RPMI8226 (cell line): ENCODE measurements at regions not wholly inside any gene's neighbourhood (a gene's known extent, or its start where the extent isn't known, plus 50 kb on each side); places are given as distances from the start of the nearest gene placed in this dataset.

Experiments
- DNase-seq: peaks from one replicate; pipeline ENCODE4 v3.0.0-alpha.2; 2015

DNA sequence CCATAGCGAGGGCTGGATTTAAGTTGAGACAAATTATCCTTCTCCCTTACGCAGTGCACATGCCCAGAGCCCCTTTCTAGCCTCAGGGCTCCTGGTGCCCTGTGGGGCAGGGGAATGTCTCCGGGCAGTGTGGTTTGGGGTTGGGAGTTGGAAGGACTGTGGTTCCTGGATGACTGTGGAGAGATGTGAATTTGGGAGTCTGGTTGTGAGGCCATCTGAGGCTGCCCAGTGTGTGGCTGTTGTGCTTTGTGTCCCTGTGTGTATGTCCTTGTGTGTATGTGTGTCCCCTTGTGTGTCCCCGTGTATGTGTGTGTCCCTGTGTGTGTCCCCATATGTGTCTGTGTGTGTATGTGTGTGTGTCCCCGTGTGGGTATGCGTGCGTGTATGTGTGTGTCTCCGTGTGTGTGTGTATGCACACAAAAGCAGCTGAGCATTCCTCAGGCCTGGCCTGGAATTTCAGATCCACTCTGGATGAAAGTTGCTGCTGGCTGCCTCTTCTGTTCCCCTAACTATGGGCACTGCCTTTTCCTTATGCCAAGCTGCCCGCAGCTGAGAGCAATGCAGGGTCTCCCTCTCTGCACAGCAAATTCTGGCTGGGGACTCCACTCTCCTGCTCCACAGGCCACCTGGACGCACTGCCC, 65.4 kb downstream of the UBIAD1 start:
- DNase-seq = no peak

DNA sequence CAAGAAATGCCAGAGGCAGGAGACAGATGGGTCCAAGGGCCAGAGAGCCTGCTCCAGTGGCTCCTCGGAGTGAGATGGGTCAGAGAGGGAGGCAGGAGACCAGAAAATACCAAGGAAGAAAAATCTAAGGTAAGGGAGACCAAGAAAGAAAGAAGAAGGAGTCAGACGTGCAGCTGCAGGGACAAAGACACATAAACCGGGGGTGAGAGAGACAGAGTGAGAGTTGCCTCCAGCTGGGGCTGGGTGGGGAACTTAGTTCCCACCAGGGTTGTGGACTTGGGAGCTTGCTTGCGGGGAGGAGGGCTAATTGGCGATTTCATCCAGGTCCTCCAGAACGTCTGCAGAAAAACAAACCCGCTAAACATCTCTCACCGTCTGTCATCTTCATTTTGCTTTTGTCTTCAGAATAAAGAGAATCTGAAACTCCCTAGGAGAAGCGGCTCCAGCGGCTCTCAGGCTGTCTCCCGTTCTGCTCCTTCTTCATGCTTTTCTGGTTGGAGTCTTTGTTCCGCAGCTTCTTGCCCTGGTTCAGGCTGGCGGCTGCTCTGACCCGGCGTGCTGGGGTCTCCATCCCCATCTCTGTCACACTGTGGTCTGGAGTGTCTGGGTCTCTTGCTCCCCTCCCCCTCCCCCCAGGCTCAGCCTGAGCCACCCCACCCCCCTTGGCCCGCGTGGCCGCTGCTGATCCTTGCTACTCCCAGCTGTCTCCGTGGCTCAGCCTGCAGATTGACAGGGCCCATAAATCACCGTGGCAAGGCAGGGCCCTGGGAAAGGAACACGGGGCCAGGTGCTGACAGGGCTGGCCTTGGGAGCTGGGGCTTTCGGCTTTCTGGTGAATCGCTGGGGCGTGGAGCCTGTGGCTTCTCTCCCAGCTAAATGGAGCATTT, 66.6 kb downstream of the UBIAD1 start:
- peak; percentile 45 for DNase-seq

DNA sequence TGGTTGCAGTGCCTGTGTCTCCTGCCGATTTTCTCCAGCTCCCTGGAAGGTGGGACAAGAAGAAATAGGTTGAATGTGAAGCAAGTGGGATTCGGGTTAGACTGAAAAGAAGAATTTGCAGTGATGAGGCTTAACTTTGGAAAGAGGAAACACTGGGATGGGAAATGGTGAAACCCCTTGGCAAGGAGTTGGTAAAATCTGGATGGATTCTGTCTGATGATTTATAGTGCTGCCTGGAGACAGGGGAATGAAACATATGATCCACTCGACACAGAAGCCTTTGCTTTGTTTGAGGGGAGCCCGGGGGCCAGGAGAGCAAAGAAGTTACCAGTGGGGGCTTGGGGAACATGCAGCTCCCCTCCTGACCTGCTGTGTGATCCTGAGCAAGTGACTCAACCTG, 67.2 kb downstream of the UBIAD1 start:
- no peak for DNase-seq

DNA sequence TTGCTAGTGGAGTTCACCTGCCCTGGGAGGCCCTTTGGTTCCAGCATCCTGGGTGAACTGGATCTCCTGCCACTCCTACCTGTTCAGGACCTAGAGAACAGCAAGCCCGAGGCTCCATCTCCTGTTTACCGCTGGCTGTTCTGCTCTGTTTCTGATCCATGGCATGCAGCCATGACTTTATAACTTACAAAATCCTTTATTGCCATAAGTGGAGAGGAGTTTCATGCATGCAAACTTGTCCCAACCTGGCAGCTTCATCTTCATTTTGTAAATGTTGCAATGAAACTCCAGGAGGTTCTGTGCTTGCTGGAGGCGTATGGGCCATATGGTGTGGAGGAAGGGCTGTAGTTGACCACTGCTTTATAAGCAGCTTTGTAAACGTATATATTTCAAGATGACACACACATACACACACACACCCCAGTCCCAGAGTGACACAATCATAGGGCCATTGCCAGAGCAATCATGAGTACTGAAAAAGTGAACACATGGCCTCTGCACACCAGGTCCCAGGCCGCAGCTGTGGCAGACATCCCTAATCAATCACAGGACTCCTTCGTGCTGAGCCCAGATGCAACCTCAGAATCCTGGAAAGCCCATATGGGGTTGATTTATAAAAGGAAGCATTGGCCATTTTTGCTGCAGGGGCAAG, 69.0 kb downstream of the UBIAD1 start:
- no peak for DNase-seq

DNA sequence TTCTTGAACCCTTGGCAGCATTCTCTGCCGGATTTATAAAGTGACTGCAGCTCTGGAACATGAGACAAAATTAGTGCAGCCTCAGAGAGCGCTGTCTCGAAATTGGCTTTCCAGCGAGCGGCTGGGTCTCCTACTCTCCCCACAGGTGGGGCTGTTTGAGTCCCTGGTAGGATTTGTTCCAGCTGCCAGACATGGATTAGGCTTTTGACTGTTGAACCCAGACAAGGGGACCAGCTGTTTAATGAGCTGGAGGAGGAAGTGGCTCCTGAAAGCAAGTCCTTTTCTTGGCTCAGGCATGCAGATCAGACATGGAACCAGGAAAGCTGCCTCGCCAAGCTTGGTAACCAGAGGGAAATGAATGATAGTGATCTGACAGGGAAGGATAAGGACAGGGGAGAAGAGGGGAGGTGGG, 69.6 kb downstream of the UBIAD1 start:
- DNase-seq = no peak

DNA sequence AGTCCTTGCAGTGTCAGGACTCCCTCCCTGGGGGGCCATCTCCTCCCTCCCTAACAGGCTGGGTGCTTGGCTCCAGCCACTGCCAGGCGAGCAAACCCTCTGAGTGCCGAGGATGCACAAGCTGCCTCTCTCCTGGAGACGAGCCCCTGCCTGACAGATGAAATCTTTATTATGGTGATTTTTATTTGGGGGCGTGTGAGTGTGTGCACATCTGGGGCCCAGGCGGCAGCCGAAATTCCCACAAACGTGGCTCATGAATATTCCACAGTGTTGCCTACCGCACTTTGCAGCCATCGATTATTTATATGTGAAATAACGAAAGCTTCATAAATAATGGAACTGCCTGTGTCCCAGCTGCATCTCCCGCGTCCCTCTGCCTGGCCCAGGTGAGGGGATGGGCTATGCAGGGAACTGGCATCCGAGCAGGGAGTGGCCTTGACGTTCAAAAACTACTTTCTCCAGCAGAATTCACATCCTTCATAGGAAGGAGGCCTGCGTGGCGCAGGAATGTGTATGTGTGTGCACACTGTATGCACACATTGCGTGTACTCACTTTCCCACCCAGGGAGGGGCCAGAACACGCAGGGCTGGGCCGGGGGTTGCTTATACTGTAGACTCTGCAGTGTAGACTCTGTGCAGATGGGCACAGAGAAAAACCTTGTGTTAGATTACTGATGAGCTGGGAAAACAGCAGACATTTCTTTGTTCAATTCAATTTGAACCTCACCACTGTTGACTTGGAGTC, 73.1 kb downstream of the UBIAD1 start:
- no peak for DNase-seq

DNA sequence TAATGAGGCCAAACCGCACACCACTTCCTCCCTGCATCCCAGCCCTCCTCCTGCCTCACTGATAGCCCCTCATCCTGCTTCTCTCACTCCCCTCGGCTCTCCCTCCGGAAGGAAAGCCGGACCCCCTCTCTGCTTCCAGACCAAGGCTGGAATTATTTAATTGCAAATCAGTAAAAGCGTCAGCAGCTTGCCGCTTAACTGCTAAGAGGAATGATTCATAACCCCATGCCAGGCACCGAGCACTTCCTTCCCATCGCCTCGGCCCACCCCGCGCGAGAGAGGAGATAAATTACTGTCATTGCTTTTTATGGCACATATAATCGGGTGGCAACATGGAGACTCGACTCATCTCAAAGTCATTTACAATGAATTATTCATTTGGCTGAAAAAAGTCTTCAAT, 77.3 kb downstream of the UBIAD1 start:
- DNase-seq = no peak

DNA sequence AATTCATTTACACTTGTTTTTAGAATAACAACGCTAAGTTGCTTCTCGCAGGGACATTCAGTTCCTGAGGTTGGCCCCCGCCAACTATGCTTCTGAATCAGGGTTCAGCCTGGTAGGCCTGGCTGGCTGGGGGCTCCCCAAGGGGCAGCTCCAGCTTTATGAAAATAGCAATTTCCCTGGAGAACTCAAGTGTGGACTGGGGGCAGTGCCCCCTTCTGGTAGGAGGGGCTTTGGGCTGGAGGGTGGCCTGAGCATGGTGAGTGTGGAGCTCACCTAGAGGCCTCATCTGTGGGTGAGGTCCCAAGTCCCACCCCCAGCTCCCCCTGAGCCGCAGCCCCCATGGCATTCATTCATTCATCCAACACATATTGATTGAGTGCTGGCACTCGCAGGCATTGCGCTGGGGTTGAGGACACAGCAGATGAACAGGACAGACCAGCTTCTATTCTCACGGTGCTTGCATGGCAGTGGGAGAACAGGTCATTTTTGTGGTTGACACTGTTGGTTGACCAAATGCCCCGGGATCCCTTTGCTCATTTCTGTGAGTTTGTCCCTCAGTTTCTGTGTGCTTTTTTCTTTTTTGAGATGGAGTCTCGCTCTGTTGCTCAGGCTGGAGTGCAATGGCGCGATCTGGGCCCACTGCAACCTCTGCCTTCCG, 79.2 kb downstream of the UBIAD1 start:
- no peak for DNase-seq

DNA sequence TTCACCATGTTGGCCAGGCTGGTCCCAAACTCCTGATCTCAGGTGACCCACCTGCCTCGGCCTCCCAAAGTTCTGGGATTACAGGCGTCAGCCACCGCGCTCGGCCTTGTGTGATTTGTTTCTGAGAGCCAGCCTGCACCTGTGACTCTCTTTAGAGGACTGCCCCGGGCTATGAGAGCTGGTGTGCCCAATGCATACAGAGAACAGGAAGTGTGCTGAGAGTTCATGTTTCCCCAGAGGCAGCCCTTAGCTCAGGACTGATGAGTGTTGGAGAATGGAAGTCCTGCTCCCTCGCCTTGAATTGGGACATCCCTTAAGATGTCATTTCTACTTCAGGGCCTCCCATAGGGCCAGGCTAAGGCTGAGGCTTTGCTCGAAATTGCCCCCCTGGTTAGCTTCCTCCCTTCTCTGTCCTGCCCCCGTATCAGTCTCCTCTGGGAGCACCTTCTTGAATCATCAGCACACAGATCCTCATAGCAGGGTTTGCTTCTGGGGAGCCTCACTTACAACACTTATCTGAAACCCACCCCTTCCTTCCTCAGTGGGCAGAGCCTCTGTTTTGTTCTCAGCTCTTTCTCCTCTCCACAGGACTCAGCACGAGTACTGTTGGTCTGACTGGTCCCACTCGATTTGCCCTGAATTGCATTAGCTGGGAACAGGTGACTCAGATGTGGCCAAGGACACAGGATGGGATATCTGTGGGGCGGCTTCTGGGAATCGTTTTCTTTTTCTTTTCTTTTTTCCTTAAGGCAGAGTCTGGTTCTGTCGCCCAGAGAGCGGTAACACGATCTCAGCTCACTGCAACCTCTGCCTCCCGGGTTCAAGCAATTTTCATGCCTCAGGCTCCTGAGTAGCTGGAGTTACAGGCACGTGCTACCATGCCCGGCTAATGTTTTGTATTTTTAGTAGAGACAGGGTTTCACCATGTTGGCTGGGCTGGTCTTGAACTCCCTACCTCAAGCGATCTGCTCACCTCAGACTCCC, 80.1 kb downstream of the UBIAD1 start:
- DNase-seq = peak; percentile 80

DNA sequence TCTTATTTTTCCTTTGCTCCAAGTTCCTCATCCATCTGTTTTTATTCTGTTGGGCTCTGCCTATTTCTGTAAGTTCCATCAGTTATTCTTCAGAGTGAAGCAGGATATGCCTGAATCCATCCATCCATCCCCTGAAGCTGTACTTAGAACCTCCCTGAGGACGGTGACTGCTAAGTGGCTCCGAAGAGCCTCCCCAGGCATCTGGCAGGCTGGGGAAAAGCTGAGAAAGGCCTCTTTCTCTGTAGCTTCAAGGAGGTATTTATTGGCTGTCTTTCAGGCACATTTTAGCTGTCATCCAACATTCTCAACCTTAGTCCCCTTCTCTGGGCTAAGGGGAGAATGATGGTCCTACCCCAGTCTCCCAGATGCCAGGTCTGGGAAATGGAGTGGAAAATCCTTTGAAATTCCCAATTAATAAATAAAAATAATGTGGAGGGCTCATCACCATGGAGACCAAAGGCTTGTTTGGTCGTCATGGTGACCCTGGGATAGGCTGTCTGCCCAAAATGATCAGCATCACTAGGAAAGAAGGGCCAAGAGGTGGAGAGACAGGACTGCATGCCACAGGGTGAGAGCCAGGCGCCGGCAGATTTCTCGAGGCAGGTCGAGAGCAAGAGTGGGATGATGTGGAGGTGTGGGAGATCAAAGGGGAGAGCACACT, 82.0 kb downstream of the UBIAD1 start:
- no peak for DNase-seq

DNA sequence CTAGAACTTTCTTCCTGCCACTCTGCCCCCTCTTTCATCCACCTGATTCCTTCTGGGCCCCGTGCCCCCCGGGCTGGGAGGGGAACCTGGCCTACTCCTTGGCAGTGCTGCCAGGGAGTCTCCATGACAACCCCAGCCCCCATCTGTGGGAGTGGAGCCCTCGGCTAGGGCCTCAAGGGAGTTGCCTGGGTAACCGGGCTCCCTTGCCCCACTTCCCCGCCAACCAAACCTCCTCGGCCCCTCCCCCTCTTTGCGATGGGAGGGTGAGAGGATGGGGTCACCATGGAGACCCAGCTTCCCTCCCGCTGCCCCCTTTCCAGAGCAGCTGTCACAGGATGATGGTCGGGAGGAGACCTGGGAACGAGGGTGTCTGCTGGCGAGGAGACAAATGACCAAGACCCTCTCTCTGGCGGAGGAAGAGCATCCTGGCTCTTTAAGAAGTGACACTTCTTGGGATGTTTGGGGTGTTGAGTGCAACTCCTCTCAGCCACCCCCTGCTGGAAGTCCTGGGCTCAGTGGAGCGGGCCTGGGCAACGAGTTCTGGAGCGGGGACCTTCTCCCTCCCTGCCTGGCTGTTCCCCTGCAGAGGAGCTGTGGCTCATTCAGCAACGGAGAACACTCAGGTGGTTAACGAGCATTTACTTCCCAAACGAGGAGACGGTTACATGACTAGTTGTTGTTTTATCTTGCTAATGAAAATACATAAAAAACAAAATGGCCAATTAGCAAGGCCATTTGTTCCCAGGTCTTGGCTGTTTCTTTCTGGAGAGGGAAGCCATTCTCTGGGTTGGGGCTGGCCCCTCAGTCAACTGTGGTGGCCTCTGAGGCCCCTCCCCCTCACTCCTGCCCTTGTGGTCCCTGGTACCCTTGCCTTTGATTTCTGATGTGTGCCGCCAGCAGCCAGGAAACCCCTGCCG, 82.8 kb downstream of the UBIAD1 start:
- no peak for DNase-seq

DNA sequence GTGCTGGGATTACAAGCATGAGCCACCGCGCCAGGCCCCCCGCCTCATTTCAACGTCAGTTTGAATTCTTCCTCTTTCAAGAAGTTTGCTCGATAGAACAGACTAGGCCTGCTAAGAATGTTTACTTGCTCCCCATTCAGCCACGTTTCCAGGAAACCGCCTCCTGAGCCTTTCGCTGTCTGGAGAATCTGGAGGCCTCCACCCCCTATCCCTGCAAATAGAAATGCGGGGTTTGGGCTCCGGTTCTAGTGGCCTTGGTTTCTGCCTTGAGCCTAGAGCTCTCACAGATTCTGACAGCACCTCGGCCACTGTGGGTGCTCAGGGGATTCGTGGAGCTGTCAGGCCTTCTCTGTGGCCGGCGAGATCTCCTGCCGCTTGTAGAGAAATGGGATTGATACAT, 84.3 kb downstream of the UBIAD1 start:
- DNase-seq = no peak

DNA sequence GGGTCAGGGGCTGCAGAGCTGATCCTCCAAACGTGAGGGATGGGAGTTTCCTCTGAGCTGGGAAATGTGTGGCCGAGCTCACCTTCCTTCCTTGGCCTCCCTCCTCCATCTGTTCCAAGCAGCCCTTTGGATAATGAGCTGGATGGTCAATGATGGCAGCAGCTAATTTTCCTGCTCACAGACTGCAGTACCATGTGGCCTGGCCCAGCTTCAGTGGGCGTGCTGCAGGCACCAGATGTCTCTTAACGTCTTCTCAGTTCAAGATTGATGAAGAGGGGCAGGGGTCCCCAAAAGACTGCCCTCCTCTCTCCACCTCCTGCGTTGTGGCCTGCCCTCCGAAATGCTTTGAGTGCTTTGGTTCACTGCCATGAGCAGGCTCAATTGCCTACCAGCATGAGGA, 86.0 kb downstream of the UBIAD1 start:
- no peak for DNase-seq

DNA sequence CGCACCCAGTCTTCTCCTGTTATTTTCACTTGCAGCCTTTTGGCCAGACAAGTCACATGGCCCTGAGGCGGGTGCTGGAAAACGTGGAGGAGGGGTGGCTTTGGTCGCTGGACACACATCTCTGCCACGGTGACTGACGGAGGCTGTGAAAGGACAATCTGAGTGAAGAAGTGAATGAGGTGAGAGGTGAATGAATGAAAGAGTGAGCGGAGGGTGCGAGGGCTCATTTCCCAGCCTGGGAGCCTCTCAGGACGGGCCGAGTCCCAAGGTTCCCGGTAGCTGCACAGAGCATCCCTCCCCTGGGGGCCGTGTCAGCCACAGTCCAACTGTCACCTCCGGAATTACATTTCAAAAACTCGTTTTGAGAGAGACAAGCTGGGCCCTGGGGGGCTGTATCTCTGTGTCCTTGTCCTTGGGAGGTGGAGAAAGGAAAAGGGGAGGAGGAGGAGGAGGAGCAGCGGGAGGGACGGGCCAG, 89.6 kb downstream of the UBIAD1 start:
- no peak for DNase-seq

DNA sequence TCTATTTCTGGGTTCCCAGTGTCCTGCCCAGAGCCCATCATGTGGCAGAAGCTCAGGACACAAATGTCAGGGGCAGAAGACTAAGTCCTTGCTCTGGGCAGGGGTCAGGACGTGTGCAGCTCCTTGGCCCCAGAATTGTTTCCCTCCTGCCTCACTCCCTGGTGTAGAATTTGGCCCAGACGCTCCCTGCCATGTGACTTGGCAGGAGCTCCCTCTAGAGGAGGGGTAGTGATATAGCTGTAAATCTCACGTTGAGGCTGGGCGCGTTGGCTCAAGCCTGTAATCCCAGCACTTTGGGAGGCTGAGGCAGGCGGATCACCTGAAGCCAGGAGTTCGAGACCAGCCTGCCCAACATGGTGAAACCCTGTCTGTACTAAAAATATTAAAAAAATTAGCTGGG, 91.2 kb downstream of the UBIAD1 start:
- DNase-seq = peak; percentile 67

DNA sequence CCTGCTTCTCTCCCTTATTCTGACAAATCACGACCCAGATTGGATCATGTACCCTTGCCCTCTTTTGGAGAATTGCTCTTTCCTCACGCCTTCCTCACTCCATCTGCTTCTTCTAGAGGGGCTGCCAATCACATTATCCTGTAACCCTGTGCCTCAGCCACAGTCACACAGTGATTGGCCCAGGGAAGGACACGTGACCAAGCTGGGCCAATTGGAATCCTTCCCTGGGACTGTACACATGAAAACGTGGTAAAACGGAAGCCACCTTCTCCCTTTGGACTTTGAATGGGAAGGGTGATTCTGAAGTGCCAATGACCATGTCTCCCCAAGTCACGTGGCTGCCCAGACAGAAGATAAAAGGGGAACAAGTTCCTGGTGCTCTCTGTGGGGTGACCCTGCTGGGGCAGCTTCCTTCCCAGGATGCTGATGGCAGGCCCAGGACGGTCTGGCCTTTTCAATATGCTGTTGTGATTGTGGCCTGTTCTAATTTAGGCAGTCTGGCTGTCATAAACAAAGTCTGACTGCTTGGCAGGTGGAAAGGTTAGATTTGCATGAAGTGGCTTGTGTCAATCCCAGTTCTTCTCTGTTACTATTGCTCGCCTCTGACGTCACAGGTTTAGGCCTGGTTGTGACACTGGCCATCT, 92.9 kb downstream of the UBIAD1 start:
- no peak for DNase-seq

DNA sequence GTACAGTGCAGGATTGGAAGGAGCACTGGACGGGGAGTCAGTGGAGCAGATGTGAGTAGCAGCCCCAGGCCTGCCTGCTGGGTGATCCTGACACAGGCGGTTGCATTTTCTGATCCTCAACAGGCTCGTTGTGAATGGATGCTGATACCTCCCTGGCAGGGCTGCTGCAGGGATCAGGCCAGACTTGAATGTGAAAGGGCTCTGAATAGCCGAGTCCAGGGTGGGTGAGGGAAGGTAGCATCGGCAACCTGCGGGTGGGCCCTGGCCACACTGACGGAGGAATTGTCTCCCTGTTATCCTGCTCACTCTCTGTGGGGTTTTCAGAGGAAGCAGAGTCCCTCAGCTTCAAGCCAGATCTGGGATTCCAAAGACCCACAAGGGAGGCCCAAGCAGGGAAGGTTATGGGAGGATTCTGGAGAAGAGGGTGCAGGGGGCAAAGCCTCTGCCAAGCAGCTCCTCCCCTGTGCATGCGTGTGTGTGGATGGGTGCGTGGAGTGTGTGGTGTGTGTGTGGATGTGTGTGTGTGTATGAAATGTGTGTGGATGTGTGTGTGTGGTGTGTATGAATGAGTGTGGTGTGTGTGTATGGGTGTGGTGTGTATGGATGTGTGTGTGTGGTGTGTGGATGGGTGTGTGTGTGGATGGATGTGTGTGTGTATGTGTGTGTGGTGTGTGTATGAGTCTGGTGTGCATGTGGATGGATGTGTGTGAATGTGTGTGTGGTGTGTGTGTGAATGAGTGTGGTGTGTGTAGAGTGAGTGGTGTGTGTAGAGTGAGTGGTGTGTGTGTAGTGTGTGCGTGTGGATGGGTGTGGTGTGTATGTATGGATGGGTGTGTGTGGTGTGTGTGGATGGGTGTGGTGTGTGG, 100.3 kb downstream of the UBIAD1 start:
- DNase-seq = no peak
